ENCODE measurements at regions not wholly inside any gene's neighbourhood (a gene's known extent, or its start where the extent isn't known, plus 50 kb on each side); places are given as distances from the start of the nearest gene placed in this dataset.

- Mint-ChIP-seq H3K4me3 (no peak overlapping the region), H3K4me1 (peaks cover 17 to 23% of the 10 kb centered on the region in 2 donors), H3K9me3 (no peaks in the 10 kb centered on the region), H3K27me3 (ENCODE audit: low read depth in 2 of 2) (peaks cover 23 to 24% of the 10 kb centered on the region in 2 donors), H3K36me3 (no peaks in the 10 kb centered on the region), H3K27ac (no peak overlapping the region)
- Histone ChIP-seq H3K27me3 (ENCODE audit: control insufficient read depth, insufficient read depth, low read length) (no peaks in the 10 kb centered on the region), H3K27ac (ENCODE audit: low read length) (no peak overlapping the region), H3K36me3 (ENCODE audit: control insufficient read depth, insufficient read depth, low read length) (no peaks in the 10 kb centered on the region), H3K4me3 (ENCODE audit: low read length) (no peak overlapping the region), H3K9me3 (ENCODE audit: control insufficient read depth, insufficient read depth, low read length) (no peaks in the 10 kb centered on the region), H3K4me1 (ENCODE audit: control insufficient read depth, insufficient read depth, low read length) (peaks cover 8% of the 10 kb centered on the region)
- intact Hi-C loops (cut with micrococcal nuclease): no loop called here
- ATAC-seq: no peak
- 21% methylated on average over 6 of the region's 7 CpGs for WGBS (ENCODE audit: insufficient coverage)
- no peak for DNase-seq
- TF ChIP-seq CTCF (IDR thresholded peaks at IDR 0.05): no peak
Observed at GRCh38 chr10:71128311-71128980, 83.9 kb upstream of the UNC5B start.

- intact Hi-C loops (cut with micrococcal nuclease): no loop called here
- H3K27me3 ChIP-seq (ENCODE audit: control insufficient read depth, insufficient read depth, low read length): no peaks in the 10 kb centered on the region
- ATAC-seq (no peak), DNase-seq (no peak)
- peaks cover 8% of the 10 kb centered on the region for H3K4me1 ChIP-seq (ENCODE audit: control insufficient read depth, insufficient read depth, low read length)
- Mint-ChIP-seq H3K27ac (no peak overlapping the region), H3K4me3 (no peak overlapping the region), H3K4me1 (peaks cover 17 to 23% of the 10 kb centered on the region in 2 donors), H3K36me3 (no peaks in the 10 kb centered on the region), H3K9me3 (no peaks in the 10 kb centered on the region), H3K27me3 (ENCODE audit: low read depth in 2 of 2) (peaks cover 10 to 11% of the 10 kb centered on the region in 2 donors)
- WGBS (ENCODE audit: insufficient coverage): 79% methylated on average over 10 of the region's 10 CpGs
- no peak for TF ChIP-seq CTCF (IDR thresholded peaks at IDR 0.05)
- H3K9me3 ChIP-seq (ENCODE audit: control insufficient read depth, insufficient read depth, low read length): no peaks in the 10 kb centered on the region
- H3K36me3 ChIP-seq (ENCODE audit: control insufficient read depth, insufficient read depth, low read length): no peaks in the 10 kb centered on the region
- no peak overlapping the region for H3K4me3 ChIP-seq (ENCODE audit: low read length)
- no peak overlapping the region for H3K27ac ChIP-seq (ENCODE audit: low read length)
Observed at GRCh38 chr10:71131096-71131495, 81.3 kb upstream of the UNC5B start.

GRCh38 chr10:71131508-71132088, 80.8 kb upstream of the UNC5B start:
- DNase-seq (no peak), ATAC-seq (no peak)
- Histone ChIP-seq H3K27me3 (ENCODE audit: control insufficient read depth, insufficient read depth, low read length) (no peaks in the 10 kb centered on the region), H3K4me3 (ENCODE audit: low read length) (no peak overlapping the region), H3K36me3 (ENCODE audit: control insufficient read depth, insufficient read depth, low read length) (no peaks in the 10 kb centered on the region), H3K27ac (ENCODE audit: low read length) (no peak overlapping the region), H3K9me3 (ENCODE audit: control insufficient read depth, insufficient read depth, low read length) (no peaks in the 10 kb centered on the region), H3K4me1 (ENCODE audit: control insufficient read depth, insufficient read depth, low read length) (peaks cover 8% of the 10 kb centered on the region)
- H3K27ac Mint-ChIP-seq: no peak overlapping the region
- peaks cover 17 to 23% of the 10 kb centered on the region in 2 donors for H3K4me1 Mint-ChIP-seq
- WGBS (ENCODE audit: insufficient coverage): 79% methylated on average over 4 of the region's 4 CpGs
- no peak for TF ChIP-seq CTCF (IDR thresholded peaks at IDR 0.05)
- no peaks in the 10 kb centered on the region for H3K36me3 Mint-ChIP-seq
- H3K9me3 Mint-ChIP-seq: no peaks in the 10 kb centered on the region
- intact Hi-C loops (cut with micrococcal nuclease): no loop called here
- peaks cover 9 to 11% of the 10 kb centered on the region in 2 donors for H3K27me3 Mint-ChIP-seq (ENCODE audit: low read depth in 2 of 2)
- no peak overlapping the region for H3K4me3 Mint-ChIP-seq
